H9 (cell line): ENCODE measurements at regions not wholly inside any gene's neighbourhood (a gene's known extent, or its start where the extent isn't known, plus 50 kb on each side); places are given as distances from the start of the nearest gene placed in this dataset.

Experiments
- DNase-seq: peaks from one replicate; pipeline ENCODE4 v3.0.0-alpha.2; 2017
- H2AFZ ChIP-seq: one replicate; pipeline ENCODE4 v1.6.1; 2013; ENCODE audit warnings: mild to moderate bottlenecking, low read length, control low read depth, moderate library complexity
- H2AK5ac ChIP-seq: 2 replicates; pipeline ENCODE4 v1.6.1; 2013; ENCODE audit warnings: low read length, control low read depth, mixed read lengths; ENCODE audit not compliant: insufficient read length
- H2BK120ac ChIP-seq: one replicate; pipeline ENCODE4 v1.6.1; 2013; ENCODE audit warnings: low read depth, mild to moderate bottlenecking, low read length, control low read depth, inconsistent platforms; ENCODE audit not compliant: poor library complexity, severe bottlenecking
- H2BK12ac ChIP-seq: 2 replicates; pipeline ENCODE4 v1.6.1; 2013; ENCODE audit warnings: low read length, control low read depth, mixed read lengths, low read depth; ENCODE audit not compliant: insufficient read length
- H2BK15ac ChIP-seq: 2 replicates; pipeline ENCODE4 v1.6.1; 2013; ENCODE audit warnings: low read depth, low read length, control low read depth
- H2BK20ac ChIP-seq: one replicate; pipeline ENCODE4 v1.6.1; 2013; ENCODE audit warnings: low read depth, mild to moderate bottlenecking, low read length, control low read depth, inconsistent platforms; ENCODE audit not compliant: poor library complexity, severe bottlenecking
- H2BK5ac ChIP-seq: 2 replicates; pipeline ENCODE4 v1.6.1; 2013; ENCODE audit warnings: low read length, control low read depth, mixed read lengths; ENCODE audit not compliant: insufficient read length
- H3K14ac ChIP-seq: 2 replicates; pipeline ENCODE4 v1.6.1; 2013; ENCODE audit warnings: low read length, control low read depth; ENCODE audit not compliant: insufficient read depth
- H3K18ac ChIP-seq: 2 replicates; pipeline ENCODE4 v1.6.1; 2013; ENCODE audit warnings: low read depth, mild to moderate bottlenecking, mixed read lengths, low read length, control low read depth; ENCODE audit not compliant: insufficient read length
- H3K23ac ChIP-seq: 2 replicates; pipeline ENCODE4 v1.6.1; 2013; ENCODE audit warnings: low read length, control low read depth, mixed read lengths, low read depth; ENCODE audit not compliant: insufficient read length
- H3K23me2 ChIP-seq: 2 replicates; pipeline ENCODE4 v1.6.1; 2013; ENCODE audit warnings: low read depth, mild to moderate bottlenecking, mixed read lengths, low read length, control low read depth; ENCODE audit not compliant: insufficient read length, poor library complexity, severe bottlenecking
- H3K27ac ChIP-seq: 2 replicates; pipeline ENCODE4 v1.5.1; 2013; ENCODE audit warnings: low read length, control low read depth, mixed read lengths, low read depth; ENCODE audit not compliant: insufficient read length
- H3K27me3 ChIP-seq: 2 replicates; pipeline ENCODE4 v1.6.1; 2013; ENCODE audit warnings: low read length, control low read depth, inconsistent platforms; ENCODE audit not compliant: insufficient read depth
- H3K4ac ChIP-seq: 2 replicates; pipeline ENCODE4 v1.6.1; 2013; ENCODE audit warnings: low read depth, mild to moderate bottlenecking, control low read depth, inconsistent platforms, low read length, moderate library complexity
- H3K4me1 ChIP-seq: 2 replicates; pipeline ENCODE4 v1.6.1; 2013; ENCODE audit warnings: low read length, control low read depth, inconsistent platforms; ENCODE audit not compliant: insufficient read depth
- H3K4me2 ChIP-seq: 2 replicates; pipeline ENCODE4 v1.6.1; 2013; ENCODE audit warnings: low read length, control low read depth, mixed read lengths; ENCODE audit not compliant: insufficient read length, insufficient read depth
- H3K56ac ChIP-seq: 2 replicates; pipeline ENCODE4 v1.6.1; 2013; ENCODE audit warnings: low read depth, mild to moderate bottlenecking, mixed read lengths, low read length, control low read depth; ENCODE audit not compliant: insufficient read length
- H3K79me1 ChIP-seq: 2 replicates; pipeline ENCODE4 v1.6.1; 2013; ENCODE audit warnings: low read depth, mild to moderate bottlenecking, moderate library complexity, low read length, control low read depth, inconsistent platforms; ENCODE audit not compliant: insufficient read depth, poor library complexity, severe bottlenecking
- H3K79me2 ChIP-seq: 2 replicates; pipeline ENCODE4 v1.6.1; 2013; ENCODE audit warnings: low read length, control low read depth, inconsistent platforms; ENCODE audit not compliant: insufficient read depth
- H3K9ac ChIP-seq: 2 replicates; pipeline ENCODE4 v1.6.1; 2013; ENCODE audit warnings: low read length, control low read depth, mixed read lengths; ENCODE audit not compliant: insufficient read length; ENCODE audit errors: extremely low read depth
- H3K9me3 ChIP-seq: one replicate; pipeline ENCODE4 v1.6.1; 2013; ENCODE audit warnings: low read depth, low read length, inconsistent platforms; ENCODE audit not compliant: control insufficient read depth
- H3T11ph ChIP-seq: one replicate; pipeline ENCODE4 v1.6.1; 2013; ENCODE audit warnings: mild to moderate bottlenecking, low read length, control low read depth, inconsistent platforms
- H4K20me1 ChIP-seq: one replicate; pipeline ENCODE4 v1.6.1; 2013; ENCODE audit not compliant: control insufficient read depth, insufficient read length, insufficient read depth
- H4K5ac ChIP-seq: 2 replicates; pipeline ENCODE4 v1.6.1; 2013; ENCODE audit warnings: low read depth, mild to moderate bottlenecking, mixed read lengths, low read length, control low read depth; ENCODE audit not compliant: insufficient read length
- H4K8ac ChIP-seq: replicated peaks from 2 replicates; pipeline ENCODE4 v1.6.1; 2013; ENCODE audit warnings: low read length, control low read depth, mixed read lengths, low read depth; ENCODE audit not compliant: insufficient read length
- H4K91ac ChIP-seq: 2 replicates; pipeline ENCODE4 v1.6.1; 2013; ENCODE audit warnings: low read depth, mild to moderate bottlenecking, moderate library complexity, mixed read lengths, low read length, control low read depth; ENCODE audit not compliant: insufficient read length
- H3K27ac Mint-ChIP-seq, 3 experiments: 2 replicates in 2 of 3; 3 replicates in 1 of 3; pipeline ENCODE4 v1.8.0; 2020 to 2021; ENCODE audit warnings: mixed read lengths in 3 of 3, mild to moderate bottlenecking in 1 of 3, moderate library complexity in 1 of 3
- H3K27me3 Mint-ChIP-seq: 2 replicates; pipeline ENCODE4 v1.8.0; 2021; ENCODE audit warnings: low read depth, mild to moderate bottlenecking, moderate library complexity, mixed read lengths
- H3K36me3 Mint-ChIP-seq, 3 experiments: 2 replicates in 2 of 3; 3 replicates in 1 of 3; pipeline ENCODE4 v1.8.0; 2020 to 2021; ENCODE audit warnings: low read depth in 3 of 3, mixed read lengths in 3 of 3; ENCODE audit not compliant: insufficient read depth in 1 of 3
- H3K4me1 Mint-ChIP-seq, 2 experiments: 2 replicates each; pipeline ENCODE4 v1.8.0; 2020; ENCODE audit warnings: mixed read lengths in 2 of 2
- H3K4me3 Mint-ChIP-seq, 2 experiments: 2 replicates in 1 of 2; 3 replicates in 1 of 2; pipeline ENCODE4 v1.8.0; 2020 to 2021; ENCODE audit warnings: mild to moderate bottlenecking in 2 of 2, mixed read lengths in 2 of 2, moderate library complexity in 1 of 2
- H3K9me3 Mint-ChIP-seq, 2 experiments: 2 replicates in 1 of 2; 3 replicates in 1 of 2; pipeline ENCODE4 v1.8.0; 2020; ENCODE audit warnings: mild to moderate bottlenecking in 2 of 2, mixed read lengths in 2 of 2, moderate library complexity in 1 of 2
- CTCF ChIP-seq: fragments of 200-600 bp; sonication (generic); conservative IDR thresholded peaks from 3 replicates; pipeline ENCODE4 v1.8.0; 2021; ENCODE audit warnings: antibody characterized with exemption, mild to moderate bottlenecking
- WGBS: extraction: QIAGEN DNeasy Blood & Tissue Kit; methylation state at CpG from one replicate; pipeline ENCODE4 v1.1.7; 2013; ENCODE audit warnings: missing lambda C conversion rate, low lambda C conversion rate, mixed read lengths; ENCODE audit not compliant: insufficient read length; ENCODE audit errors: extremely low coverage; 5-methylcytosine and 5-hydroxymethylcytosine counted together

- H3K27me3 Mint-ChIP-seq: no peaks in the 10 kb centered on the region
- H3K27me3 ChIP-seq: no peaks in the 10 kb centered on the region
- no peaks in the 10 kb centered on the region for H3K4me1 ChIP-seq
- H2AK5ac ChIP-seq: no peak overlapping the region
- TF ChIP-seq CTCF: no peak
- H3K14ac ChIP-seq: no peak overlapping the region
- no peak overlapping the region for H3K27ac ChIP-seq
- no peak overlapping the region for H2BK5ac ChIP-seq
- H3K4me1 Mint-ChIP-seq: peaks cover 4 to 5% of the 10 kb centered on the region in 2 experiments
- H3K79me1 ChIP-seq: no peaks in the 10 kb centered on the region
- no peaks in the 10 kb centered on the region for H3K79me2 ChIP-seq
- no peak overlapping the region for H3K23ac ChIP-seq
- no peaks in the 10 kb centered on the region for H3K23me2 ChIP-seq
- no CpG with 5 or more reads among the region's 3 CpGs for whole genome bisulfite sequencing
- H3K56ac ChIP-seq: no peak overlapping the region
- H4K20me1 ChIP-seq: no peaks in the 10 kb centered on the region
- H3K9me3 ChIP-seq: no peaks in the 10 kb centered on the region
- H3K4me2 ChIP-seq: no peak overlapping the region
- no peak overlapping the region for H2BK12ac ChIP-seq
- H4K5ac ChIP-seq: no peak overlapping the region
- H3T11ph ChIP-seq: no peak overlapping the region
- no peaks in the 10 kb centered on the region for H3K36me3 Mint-ChIP-seq
- H2BK20ac ChIP-seq: no peak overlapping the region
- no peak for DNase-seq
- H3K9me3 Mint-ChIP-seq: no peaks in the 10 kb centered on the region
- no peak overlapping the region for H3K18ac ChIP-seq
- H3K9ac ChIP-seq: no peak overlapping the region
- H2BK15ac ChIP-seq: no peak overlapping the region
- H3K4ac ChIP-seq: no peak overlapping the region
- no peak overlapping the region for H2AFZ ChIP-seq
- H4K91ac ChIP-seq: no peak overlapping the region
- H3K27ac Mint-ChIP-seq: no peak overlapping the region
- H2BK120ac ChIP-seq: no peak overlapping the region
- H4K8ac ChIP-seq: no peak overlapping the region
- no peak overlapping the region for H3K4me3 Mint-ChIP-seq
Measured at GRCh38 chr10:60498985-60499384, 109.3 kb upstream of the ANK3 start.
